ENCODE measurements at regions not wholly inside any gene's neighbourhood (a gene's known extent, or its start where the extent isn't known, plus 50 kb on each side); places are given as distances from the start of the nearest gene placed in this dataset.

DNA sequence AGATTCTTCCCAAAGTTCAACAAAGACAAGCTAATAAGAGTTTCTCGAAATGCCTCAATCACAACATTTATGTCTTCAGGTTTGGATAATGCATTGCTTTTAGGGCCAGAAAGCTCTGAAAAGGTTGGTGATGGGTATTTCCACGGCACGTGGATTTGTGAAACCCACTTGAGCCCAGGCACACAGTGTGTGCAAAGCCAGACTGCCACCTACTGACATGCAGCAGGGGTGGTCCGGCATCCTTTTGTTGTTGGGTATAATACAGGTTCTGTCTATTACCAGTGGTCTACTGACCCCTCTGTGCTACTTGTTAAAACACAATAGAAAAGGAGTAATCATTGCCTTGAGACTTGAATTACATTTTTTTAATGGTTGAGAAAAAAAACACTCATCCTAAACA is 225.6 kb downstream of the RAP2A start:
- TF ChIP-seq CTCF (IDR thresholded peaks at IDR 0.05) (no peak), EZH2 (IDR thresholded peaks at IDR 0.05; ENCODE audit: borderline replicate concordance, insufficient read depth, low read depth, low read length, poor library complexity, severe bottlenecking) (no peak)

Measured in B cell (primary cell).